GM23338 (cell line): ENCODE measurements at regions not wholly inside any gene's neighbourhood (a gene's known extent, or its start where the extent isn't known, plus 50 kb on each side); places are given as distances from the start of the nearest gene placed in this dataset.
"Not testable (repeated sequence)": the region's sequence is repeated elsewhere in the genome, so short reads cannot be mapped to it uniquely, and the experiment has no call there.

Experiments
- ATAC-seq: fragments of 200-7000 bp; cut with Tn5 transposase; 3 replicates; pipeline ENCODE4 v1.9.1; 2020
- DNase-seq: peaks from one replicate; pipeline ENCODE4 v3.0.0-alpha.2; 2015; ENCODE audit warnings: low spot score
- H2AFZ ChIP-seq: fragments of 200-600 bp; sonication (generic); 2 replicates; pipeline ENCODE4 v1.8.0; 2016; ENCODE audit warnings: antibody characterized with exemption, mild to moderate bottlenecking, moderate library complexity
- H3F3A ChIP-seq: fragments of 200-600 bp; sonication (generic); replicated peaks from 2 replicates; pipeline ENCODE4 v1.8.0; 2017; ENCODE audit warnings: antibody characterized with exemption, mixed run types, low read depth
- H3K27ac ChIP-seq: fragments of 200-600 bp; sonication (generic); 2 replicates; pipeline ENCODE4 v1.6.1; 2016; ENCODE audit warnings: low read depth
- H3K27me3 ChIP-seq: fragments of 200-600 bp; sonication (generic); 2 replicates; pipeline ENCODE4 v1.8.0; 2016; ENCODE audit warnings: mild to moderate bottlenecking, mixed run types, moderate library complexity; ENCODE audit not compliant: insufficient read depth
- H3K36me3 ChIP-seq: fragments of 200-600 bp; sonication (generic); 2 replicates; pipeline ENCODE4 v1.8.0; 2016; ENCODE audit warnings: mild to moderate bottlenecking; ENCODE audit not compliant: insufficient read depth
- H3K4me1 ChIP-seq: fragments of 200-600 bp; sonication (generic); 2 replicates; pipeline ENCODE4 v1.8.0; 2016; ENCODE audit warnings: mild to moderate bottlenecking, moderate library complexity; ENCODE audit not compliant: insufficient read depth
- H3K4me2 ChIP-seq: fragments of 200-600 bp; sonication (generic); 2 replicates; pipeline ENCODE4 v1.7.1; 2017; ENCODE audit warnings: mixed run types
- H3K4me3 ChIP-seq: fragments of 200-600 bp; sonication (generic); 2 replicates; pipeline ENCODE4 v1.6.1; 2016; ENCODE audit warnings: mixed run types
- H3K79me2 ChIP-seq: fragments of 200-600 bp; sonication (generic); replicated peaks from 2 replicates; pipeline ENCODE4 v1.8.0; 2017; ENCODE audit warnings: mild to moderate bottlenecking; ENCODE audit not compliant: insufficient read depth
- H3K9me2 ChIP-seq: fragments of 200-600 bp; sonication (generic); 2 replicates; pipeline ENCODE4 v1.8.0; 2017; ENCODE audit not compliant: insufficient read depth
- H4K20me1 ChIP-seq: fragments of 200-600 bp; sonication (generic); replicated peaks from 2 replicates; pipeline ENCODE4 v1.8.0; 2017; ENCODE audit warnings: mild to moderate bottlenecking; ENCODE audit not compliant: insufficient read depth
- H3K27ac Mint-ChIP-seq: 2 replicates; pipeline ENCODE4 v1.8.0; 2020; ENCODE audit warnings: inconsistent platforms, mild to moderate bottlenecking, moderate library complexity, mixed read lengths
- H3K27me3 Mint-ChIP-seq: 3 replicates; pipeline ENCODE4 v1.8.0; 2022; ENCODE audit warnings: low read depth, mild to moderate bottlenecking, moderate library complexity, mixed read lengths, inconsistent platforms; ENCODE audit not compliant: insufficient read depth, poor library complexity
- H3K36me3 Mint-ChIP-seq: 3 replicates; pipeline ENCODE4 v1.8.0; 2021; ENCODE audit warnings: low read depth, mild to moderate bottlenecking, inconsistent platforms, moderate library complexity, mixed read lengths
- H3K4me1 Mint-ChIP-seq: 3 replicates; pipeline ENCODE4 v1.8.0; 2020; ENCODE audit warnings: mild to moderate bottlenecking, inconsistent platforms, mixed read lengths
- H3K4me3 Mint-ChIP-seq: 3 replicates; pipeline ENCODE4 v1.8.0; 2021; ENCODE audit warnings: moderate library complexity, mild to moderate bottlenecking, inconsistent platforms, mixed read lengths
- H3K9me3 Mint-ChIP-seq: 3 replicates; pipeline ENCODE4 v1.8.0; 2020; ENCODE audit warnings: moderate library complexity, mild to moderate bottlenecking, inconsistent platforms, mixed read lengths
- CREB1 ChIP-seq: fragments of 250-450 bp; sonication (Bioruptor Pico); IDR thresholded peaks from 2 replicates; pipeline ENCODE4 v1.5.0; 2020; ENCODE audit warnings: low read depth, mild to moderate bottlenecking, moderate library complexity
- CTCF ChIP-seq, 2 experiments: fragments of 200-600 bp in 1 of 2; sonication (generic) in 1 of 2; conservative IDR thresholded peaks; 2 replicates each; pipeline versions ENCODE4 v1.5.1 to v1.6.1; 2016 to 2017; ENCODE audit warnings: antibody characterized with exemption in 2 of 2, low read depth in 2 of 2, mild to moderate bottlenecking in 2 of 2, moderate library complexity in 1 of 2
- ETS1 ChIP-seq: IDR thresholded peaks from 2 replicates; pipeline ENCODE4 v1.6.1; 2016; ENCODE audit warnings: antibody characterized with exemption
- EZH2phosphoT487 ChIP-seq: fragments of 200-600 bp; sonication (generic); IDR thresholded peaks from one replicate; pipeline ENCODE4 v1.8.1; 2018; ENCODE audit warnings: antibody characterized with exemption; ENCODE audit not compliant: unreplicated experiment
- JUNB ChIP-seq: IDR thresholded peaks from one replicate; pipeline ENCODE4 v1.6.1; 2016; ENCODE audit warnings: antibody characterized with exemption; ENCODE audit not compliant: unreplicated experiment
- NANOG ChIP-seq: IDR thresholded peaks from 2 replicates; pipeline ENCODE4 v1.6.1; 2016; ENCODE audit warnings: antibody characterized with exemption, borderline replicate concordance
- POLR2AphosphoS5 ChIP-seq: IDR thresholded peaks from 2 replicates; pipeline ENCODE4 v1.6.1; 2016; ENCODE audit warnings: antibody characterized with exemption, low read depth
- REST ChIP-seq: IDR thresholded peaks from one replicate; pipeline ENCODE4 v1.6.1; 2018; ENCODE audit warnings: antibody characterized with exemption; ENCODE audit not compliant: unreplicated experiment
- ZNF114 ChIP-seq: fragments of 250-450 bp; sonication (Bioruptor Pico); IDR thresholded peaks from 2 replicates; pipeline ENCODE4 v1.5.0; 2020; ENCODE audit warnings: mild to moderate bottlenecking, moderate library complexity
- ZNF462 ChIP-seq: fragments of 250-450 bp; sonication (Bioruptor Pico); IDR thresholded peaks from 2 replicates; pipeline ENCODE4 v1.5.0; 2020; ENCODE audit warnings: mild to moderate bottlenecking, moderate library complexity

- H3K4me2 ChIP-seq = no peak overlapping the region
- no peaks in the 10 kb centered on the region for H3K27me3 ChIP-seq
- ATAC-seq (no peak), DNase-seq (no peak)
- no peak overlapping the region for H3K27ac Mint-ChIP-seq
- no peaks in the 10 kb centered on the region for H3K4me1 Mint-ChIP-seq
- H4K20me1 ChIP-seq = no peaks in the 10 kb centered on the region
- no peaks in the 10 kb centered on the region for H3K79me2 ChIP-seq
- H3F3A ChIP-seq = no peaks in the 10 kb centered on the region
- no peaks in the 10 kb centered on the region for H3K36me3 ChIP-seq
- TF ChIP-seq POLR2AphosphoS5 = no peak
- no peak for TF ChIP-seq ETS1
- TF ChIP-seq CTCF (conservative IDR thresholded peaks at IDR 0.05; ENCODE audit: low read depth in 2 of 2) = no peak
- no peak for TF ChIP-seq EZH2phosphoT487
- no peak for TF ChIP-seq ZNF114 (CRISPR knock-in tag)
- no peak for TF ChIP-seq ZNF462 (CRISPR knock-in tag)
- TF ChIP-seq NANOG = no peak
- TF ChIP-seq JUNB = no peak
- TF ChIP-seq REST = no peak
- no peak for TF ChIP-seq CREB1 (CRISPR knock-in tag)
- H3K4me3 ChIP-seq = no peak overlapping the region
- no peak overlapping the region for H2AFZ ChIP-seq
- no peaks in the 10 kb centered on the region for H3K27me3 Mint-ChIP-seq
- H3K9me2 ChIP-seq = no peaks in the 10 kb centered on the region
- no peaks in the 10 kb centered on the region for H3K36me3 Mint-ChIP-seq
- H3K4me1 ChIP-seq = no peaks in the 10 kb centered on the region
- no peaks in the 10 kb centered on the region for H3K9me3 Mint-ChIP-seq
- no peak overlapping the region for H3K27ac ChIP-seq
- H3K4me3 Mint-ChIP-seq = no peak overlapping the region
Measured at GRCh38 chr1:219412772-219413171, 200.1 kb downstream of the ZC3H11B start.

GRCh38 chr1:219410721-219411120 is 202.2 kb downstream of the ZC3H11B start:
- H3K4me3 ChIP-seq, H3K9me2 ChIP-seq, H3K9me3 Mint-ChIP-seq, H4K20me1 ChIP-seq, H3K4me1 ChIP-seq, H3K27me3 ChIP-seq, H3K36me3 Mint-ChIP-seq, H3F3A ChIP-seq, H3K4me3 Mint-ChIP-seq, DNase-seq, H2AFZ ChIP-seq, H3K27ac Mint-ChIP-seq, H3K4me1 Mint-ChIP-seq, H3K27ac ChIP-seq, H3K79me2 ChIP-seq, H3K27me3 Mint-ChIP-seq, H3K4me2 ChIP-seq, ATAC-seq, H3K36me3 ChIP-seq: not testable (repeated sequence)
